ENCODE measurements at regions not wholly inside any gene's neighbourhood (a gene's known extent, or its start where the extent isn't known, plus 50 kb on each side); places are given as distances from the start of the nearest gene placed in this dataset.
"Not testable (repeated sequence)": the region's sequence is repeated elsewhere in the genome, so short reads cannot be mapped to it uniquely, and the experiment has no call there.

DNA sequence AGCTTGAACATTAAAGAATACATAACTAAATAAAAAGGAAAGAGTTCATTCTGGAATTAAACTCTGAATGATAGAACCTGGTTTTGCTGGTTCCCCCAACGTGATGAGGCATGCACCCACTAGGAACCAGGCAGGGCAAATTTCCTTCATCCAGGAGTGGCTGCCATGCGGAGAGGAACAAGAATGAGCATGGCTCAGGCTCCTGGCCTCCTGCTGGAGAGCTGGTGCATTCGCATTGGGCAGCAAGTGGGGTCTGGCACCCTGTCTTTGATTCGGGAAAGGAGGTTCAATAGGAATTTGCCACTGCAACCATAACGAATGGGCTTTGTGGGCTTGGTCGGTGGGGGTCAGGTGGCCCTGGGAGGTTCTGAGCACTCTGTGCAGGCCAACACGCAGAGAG, 169.8 kb upstream of the TENM4 start:
- no peak for DNase-seq (ENCODE audit: low read depth)

DNA sequence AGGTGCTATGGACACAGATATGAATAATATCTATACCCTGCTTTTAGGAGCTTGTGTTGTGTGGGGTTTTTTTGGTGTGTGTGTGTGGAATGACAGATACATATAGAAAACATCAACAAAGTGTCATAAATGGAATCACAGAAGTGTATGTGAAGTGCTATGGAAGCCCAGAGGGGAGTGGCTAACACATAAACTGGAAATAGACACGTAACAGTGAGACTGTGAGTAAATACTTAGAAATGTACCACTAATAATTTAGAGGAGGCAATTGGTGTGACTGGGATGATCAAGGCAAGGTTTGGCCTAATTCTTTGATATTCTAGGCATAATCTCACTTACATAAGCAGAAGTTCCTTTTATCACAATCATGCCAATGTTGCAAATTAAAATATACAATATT, 169.3 kb upstream of the TENM4 start:
- DNase-seq (ENCODE audit: low read depth) = no peak

DNA sequence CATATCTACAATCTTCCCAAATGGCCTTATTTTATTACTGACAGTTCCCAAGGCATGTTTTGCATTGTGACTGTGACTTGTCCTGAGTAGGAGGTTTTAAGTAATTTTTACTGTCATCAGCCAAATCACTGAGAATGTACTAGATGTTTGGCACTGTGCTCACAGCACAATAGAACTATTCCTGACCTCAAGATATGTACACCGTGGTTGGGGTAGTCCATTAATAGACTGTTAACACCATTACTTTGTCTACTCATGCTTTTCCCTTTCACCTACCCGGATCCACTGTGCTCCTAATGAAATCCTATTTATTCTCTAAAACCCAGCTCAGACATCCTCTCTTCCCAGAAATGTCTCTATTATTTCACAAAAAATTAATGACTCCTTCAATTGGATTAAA, 168.7 kb upstream of the TENM4 start:
- DNase-seq (ENCODE audit: low read depth) = no peak

DNA sequence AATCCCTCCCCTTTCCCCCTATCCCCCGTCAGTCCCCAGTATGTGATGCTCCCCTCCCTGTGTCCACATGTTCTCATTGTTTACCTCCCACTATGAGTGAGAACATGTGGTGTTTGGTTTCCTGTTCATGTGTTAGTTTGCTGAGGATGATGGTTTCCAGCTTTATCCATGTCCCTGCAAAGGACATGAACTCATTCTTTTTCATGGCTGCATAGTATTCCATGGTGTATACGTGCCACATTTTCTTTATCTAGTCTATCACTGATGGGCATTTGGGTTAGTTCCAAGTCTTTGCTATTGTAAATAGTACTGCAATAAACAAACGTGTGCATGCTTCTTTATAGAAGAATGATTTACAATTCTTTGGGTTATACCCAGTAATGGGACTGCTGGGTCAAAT, 165.6 kb upstream of the TENM4 start:
- not testable (repeated sequence) for DNase-seq (ENCODE audit: low read depth)

DNA sequence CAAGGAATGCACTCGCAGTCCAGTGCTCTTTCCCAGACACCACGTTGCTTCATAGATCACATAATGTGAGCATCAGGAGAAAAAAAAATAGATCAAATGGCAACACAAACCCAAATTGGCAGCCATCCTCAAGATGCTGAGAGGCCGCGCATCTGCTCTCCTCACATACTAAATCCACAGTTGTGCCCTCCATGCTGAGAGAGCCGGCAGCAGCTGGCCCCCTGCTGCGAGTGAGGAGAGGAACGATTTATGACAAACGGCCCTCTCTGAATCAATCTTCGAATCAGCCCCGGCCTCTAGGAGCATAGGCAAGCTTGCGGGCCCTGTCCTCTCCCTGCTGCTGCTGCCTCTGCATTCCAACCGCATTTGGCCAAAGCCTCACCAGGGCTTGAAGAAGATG, 159.9 kb upstream of the TENM4 start:
- no peak for DNase-seq (ENCODE audit: low read depth)

DNA sequence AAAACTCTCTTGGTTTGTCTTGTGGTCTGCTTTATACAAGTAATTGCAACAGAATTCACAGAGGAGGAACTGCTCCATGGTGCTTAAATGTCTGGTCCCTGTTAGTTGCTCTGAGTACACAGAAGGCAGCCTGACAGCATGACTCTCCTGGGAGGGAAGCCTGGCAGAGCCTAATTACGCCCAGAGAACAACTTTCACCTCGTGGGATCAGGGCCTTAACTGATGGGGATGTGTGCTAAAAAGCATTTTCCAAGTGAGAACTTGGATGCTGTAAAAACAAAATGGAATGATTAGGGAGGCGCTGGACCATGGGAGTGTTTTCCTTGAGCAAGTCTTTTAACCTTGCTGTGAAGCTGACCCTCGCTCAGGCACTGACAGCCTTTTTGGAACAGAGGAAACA, 154.0 kb upstream of the TENM4 start:
- DNase-seq (ENCODE audit: low read depth) = no peak

DNA sequence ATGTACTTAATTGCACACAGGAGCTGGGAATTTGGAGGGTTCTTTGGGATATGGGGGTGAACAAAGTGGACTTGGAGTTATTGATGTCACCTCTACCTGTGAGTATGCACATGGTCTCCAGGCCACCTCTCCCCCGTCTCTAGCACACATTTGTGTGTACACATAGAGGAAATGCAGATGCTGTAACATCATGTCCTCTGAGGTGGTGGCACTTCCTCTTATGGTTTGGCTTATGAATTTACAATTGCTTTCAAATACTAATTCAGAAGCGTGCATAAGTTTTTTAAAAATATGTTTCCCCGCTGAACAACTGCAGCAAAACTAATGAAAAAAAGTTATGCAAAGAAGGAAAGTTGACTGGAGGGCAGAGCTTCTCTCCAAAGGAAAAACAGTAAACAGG, 152.0 kb upstream of the TENM4 start:
- no peak for DNase-seq (ENCODE audit: low read depth)

DNA sequence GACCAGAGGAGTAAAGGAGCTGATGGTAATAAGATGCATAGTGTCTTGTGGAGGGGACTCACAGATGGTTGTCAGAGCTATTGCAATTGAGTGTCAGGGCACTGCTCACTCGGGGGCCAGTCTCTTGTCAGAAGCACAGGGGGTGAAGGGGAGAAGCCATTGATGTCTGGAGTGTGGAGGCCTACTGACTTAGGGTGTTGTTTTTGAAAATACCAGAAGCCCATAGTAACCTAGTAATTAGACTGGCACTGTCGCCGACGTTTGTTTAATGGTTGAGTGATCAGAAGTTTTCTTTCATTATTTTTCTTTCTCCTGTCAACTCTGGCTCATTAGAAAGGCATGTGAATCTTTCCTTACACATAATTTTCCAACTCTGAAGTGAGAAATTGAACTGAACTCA, 151.6 kb upstream of the TENM4 start:
- DNase-seq (ENCODE audit: low read depth) = no peak

DNA sequence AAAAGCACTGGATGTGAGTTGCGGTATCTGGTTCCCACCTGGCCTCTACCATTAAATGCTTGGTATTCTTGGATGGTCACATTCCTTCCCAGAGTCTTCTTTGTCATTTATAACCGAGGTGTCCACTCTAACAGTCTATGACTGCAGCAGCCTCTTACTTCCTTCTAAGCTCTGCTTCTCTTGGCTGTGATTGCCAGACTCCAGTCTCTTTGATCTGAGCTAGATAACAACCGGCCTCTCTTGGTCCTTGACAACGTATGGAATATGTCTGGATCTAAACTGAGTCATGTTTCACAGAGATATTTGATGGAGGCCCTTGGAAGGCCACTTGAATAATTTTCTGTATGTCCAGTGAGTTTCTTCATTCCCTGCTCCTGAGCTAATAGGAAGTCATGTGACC, 141.6 kb upstream of the TENM4 start:
- no peak for DNase-seq (ENCODE audit: low read depth)

DNA sequence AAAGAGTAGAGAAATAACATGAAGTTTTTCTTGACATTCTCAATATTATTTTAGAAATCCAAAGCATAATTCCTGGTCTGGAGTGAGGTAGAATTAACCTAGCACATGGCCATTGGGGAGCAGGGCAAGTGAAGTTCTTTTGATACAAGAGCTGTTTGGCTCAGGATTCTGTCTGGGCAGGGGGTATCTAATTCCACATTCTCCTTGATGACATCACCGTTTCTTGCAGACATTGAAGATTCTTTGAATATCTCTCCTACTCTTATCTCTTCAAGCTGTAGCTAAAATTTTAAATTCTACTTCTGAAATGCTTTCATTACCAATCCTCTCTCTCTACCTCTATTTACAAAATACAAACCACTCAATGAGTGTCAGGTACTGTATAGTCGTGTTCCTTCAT, 138.2 kb upstream of the TENM4 start:
- DNase-seq (ENCODE audit: low read depth) = no peak

DNA sequence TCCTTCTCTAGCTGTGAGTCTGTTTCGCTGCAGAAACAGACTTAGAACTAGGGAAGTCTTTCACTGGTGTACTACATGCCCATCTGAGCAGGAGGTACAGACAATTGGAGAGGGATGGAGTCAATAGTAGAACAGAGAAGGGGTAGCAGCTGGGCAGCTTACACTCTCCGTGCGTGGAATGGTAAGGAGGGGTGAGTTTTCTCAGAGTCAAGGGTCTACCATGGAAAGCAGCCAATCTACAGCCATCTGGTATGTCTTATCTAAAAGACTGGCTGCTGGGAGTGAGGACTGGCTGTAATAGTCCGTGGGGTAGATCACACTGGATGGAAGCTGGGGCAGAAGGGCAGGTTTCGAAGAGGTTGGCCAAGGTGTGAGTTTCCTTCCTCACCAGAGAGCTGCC, 137.3 kb upstream of the TENM4 start:
- DNase-seq (ENCODE audit: low read depth) = no peak

DNA sequence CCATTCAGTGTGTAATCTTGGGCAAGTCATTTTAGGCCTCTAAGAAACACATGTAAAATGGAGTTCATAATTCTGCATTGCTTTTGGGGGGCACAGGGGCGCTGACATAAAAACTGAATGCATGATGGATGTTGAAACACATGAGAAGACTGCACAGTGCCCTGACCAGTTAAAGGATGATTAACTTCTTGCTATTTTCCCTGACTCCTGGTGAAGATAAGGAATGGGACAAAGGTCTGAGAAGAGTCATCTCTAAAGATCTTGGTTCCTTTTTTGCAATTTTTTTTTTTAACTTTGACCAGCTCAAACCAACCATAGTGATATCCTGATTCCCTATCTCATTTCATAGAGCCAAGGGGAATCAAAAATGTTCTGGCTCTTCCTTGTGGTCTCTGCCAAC, 134.9 kb upstream of the TENM4 start:
- DNase-seq (ENCODE audit: low read depth) = no peak

DNA sequence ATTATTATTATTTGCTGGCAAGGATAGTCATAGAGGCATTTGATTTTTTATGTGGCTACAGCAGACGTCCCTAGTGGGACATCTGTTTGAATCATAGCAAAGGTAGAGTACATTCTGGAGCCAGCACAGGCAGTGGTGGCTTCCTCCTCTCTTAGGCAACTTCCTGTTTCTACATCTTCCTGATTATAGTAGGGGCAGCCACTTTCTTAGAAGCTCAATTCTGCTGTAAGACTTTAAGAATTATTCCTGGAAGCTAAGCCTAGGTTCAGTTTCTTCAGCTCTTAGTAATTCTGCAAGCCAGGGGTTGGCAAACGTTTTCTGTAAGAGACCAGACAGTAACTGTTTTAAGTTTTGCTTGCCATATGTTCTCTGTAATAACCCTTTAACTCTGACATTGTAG, 129.3 kb upstream of the TENM4 start:
- no peak for DNase-seq (ENCODE audit: low read depth)

DNA sequence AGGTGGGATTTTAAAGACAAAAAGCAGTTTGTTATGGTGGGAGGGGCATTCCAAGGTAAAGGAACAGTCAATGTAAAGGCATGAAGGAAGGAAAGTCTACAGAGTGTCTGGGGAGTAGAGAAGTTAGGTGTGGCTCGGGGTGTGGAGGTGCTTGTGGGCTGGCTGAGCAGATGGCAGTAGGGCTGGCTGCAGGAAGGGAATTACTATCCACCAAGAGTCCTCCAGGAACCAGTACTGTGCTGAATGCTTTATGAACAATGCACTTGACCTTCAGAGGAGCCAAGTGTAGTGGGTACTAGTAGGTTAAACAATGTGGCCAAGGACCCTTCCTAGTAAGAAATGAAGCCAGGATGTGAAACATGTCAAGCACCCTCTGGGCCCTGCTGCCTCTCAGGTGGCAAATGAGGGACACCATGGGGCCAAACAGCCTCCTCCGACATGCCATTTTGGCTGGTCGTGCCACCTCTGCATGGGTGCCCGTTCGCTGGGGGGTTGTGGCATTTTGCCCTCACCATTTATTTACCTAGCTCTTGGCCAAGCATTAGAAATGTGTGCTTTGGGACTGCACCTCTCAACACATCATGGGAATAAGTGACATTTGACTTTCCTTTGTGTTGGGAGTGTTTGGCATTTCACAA, 123.6 kb upstream of the TENM4 start:
- no peak for DNase-seq (ENCODE audit: low read depth)

DNA sequence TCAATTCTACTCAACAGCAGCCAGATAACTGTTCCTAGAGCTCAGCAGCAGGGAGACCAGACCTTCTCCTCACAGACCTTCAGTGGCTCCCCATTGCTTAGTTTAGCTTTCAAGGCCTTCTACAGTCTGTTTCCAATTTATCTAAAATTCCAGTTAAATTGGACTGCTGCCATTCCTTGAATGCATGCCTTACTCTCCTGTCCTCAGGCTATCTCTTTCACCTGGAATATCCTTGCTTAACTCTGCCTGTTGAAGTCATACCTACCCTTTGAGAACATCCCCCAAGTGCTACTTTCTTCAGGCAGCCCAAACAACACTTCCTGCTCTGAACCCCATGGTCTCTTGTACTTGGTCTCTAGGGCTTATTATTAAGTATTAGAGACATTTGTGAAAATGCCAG, 120.7 kb upstream of the TENM4 start:
- no peak for DNase-seq (ENCODE audit: low read depth)

DNA sequence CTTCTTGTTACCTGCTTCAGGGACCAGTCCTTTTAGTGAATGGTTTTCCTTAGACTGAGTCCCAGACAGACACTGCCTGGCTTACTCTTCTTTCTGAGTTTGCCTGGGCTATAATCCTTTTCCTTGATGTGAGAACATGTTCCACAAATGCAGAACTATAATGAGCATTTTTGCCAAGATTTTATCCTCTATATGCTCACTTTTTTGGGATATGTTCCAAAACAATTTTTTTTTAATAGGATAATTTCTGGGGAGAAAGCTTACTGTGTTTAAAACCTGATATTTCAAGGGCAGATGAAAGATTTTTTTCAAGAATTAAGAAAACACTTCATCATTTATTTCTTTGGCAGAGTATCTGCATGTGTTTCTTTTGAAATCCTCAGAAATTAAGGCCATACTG, 110.0 kb upstream of the TENM4 start:
- no peak for DNase-seq (ENCODE audit: low read depth)

DNA sequence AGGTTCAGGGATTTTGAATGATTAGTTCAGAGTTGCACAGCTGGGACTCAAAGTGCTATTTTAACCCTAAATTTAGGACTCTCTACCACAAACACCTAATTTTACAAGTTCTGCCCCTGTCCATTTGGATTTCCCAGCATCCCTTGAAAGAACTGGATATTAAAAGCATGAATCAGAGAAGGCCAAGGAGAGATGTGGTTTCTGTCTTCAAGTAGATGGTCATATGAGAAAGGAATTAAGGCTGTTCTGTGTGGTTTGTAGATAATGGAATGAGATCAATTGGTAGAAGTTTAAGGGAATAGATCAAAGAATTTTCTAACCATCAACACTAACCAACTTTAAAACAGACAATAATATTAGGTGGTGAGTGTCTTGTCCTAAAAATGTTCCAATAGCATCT, 106.4 kb upstream of the TENM4 start:
- DNase-seq (ENCODE audit: low read depth) = no peak

DNA sequence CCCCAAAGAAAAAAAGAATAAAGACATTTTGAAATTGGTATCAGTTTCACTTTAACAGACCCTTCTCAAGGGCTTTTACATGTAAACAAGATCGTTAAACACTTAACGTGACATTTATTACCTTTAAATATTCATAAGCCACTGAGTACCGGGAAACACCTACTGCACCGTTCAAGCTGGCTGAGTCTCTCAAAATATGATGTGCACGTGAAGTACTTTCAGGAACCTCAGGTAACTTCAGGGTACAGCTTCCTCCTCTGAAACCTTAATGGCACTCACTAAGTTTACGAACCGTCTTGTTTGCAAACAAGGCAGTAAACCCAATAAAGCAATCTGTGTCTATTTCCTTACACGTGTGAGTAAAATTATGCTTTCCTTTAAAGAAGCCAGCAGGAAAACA, 105.5 kb upstream of the TENM4 start:
- DNase-seq (ENCODE audit: low read depth) = no peak

DNA sequence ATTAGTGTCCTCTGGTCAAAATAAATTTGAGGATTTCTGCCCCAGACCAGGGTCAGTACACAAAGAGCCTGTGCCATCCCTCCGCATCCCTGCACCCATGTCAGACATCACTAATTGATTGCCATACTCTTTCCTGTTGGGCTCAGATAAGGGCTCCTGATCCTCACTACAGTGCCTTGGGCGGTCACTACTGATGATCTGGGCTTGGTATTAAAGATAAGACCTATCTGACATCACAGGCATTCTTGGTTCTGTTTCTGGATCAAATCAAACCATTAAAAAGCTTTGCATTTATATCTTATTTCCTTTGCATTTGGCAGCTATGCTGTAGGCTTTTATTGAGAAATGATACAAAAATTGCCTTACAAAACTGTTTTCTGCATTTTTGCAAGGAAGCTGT, 103.5 kb upstream of the TENM4 start:
- DNase-seq (ENCODE audit: low read depth) = no peak

DNA sequence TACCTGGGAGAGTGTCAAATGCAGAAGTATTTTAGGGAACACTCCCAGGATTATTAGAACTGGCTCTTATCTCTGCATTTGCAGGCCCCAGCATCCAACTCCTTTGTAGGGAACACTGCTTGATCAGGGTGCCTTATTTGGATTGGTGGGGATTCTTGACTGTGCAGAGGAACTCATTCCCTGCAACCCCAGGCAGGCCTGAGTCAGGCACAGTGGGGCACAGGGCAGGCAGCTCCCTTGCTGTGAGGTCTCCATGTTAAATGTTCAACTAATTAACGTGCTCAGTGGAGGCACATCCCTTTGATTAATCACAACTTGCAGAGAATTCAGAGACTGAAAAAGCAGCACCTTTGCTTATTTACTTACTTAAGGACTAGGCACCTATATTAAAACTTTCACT, 102.3 kb upstream of the TENM4 start:
- DNase-seq (ENCODE audit: low read depth) = no peak

DNA sequence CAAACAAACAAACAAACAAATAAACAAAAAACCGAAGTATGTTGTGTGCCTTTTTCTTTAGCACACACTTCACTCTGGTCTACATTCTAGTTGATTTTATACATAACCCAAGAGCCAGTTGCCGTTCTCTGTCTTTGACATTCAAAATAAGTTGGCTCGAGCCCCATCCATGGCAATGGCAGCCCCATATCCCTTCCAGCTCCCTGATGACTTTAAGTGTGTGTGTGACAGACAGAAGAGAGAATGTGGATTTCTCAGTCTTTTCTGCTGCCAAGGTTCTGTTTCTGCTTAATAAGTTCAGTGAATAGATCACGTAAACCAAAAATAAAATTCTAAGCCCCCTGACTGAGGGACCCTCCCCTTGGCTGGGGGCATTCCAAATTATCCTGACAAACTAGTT, 100.6 kb upstream of the TENM4 start:
- no peak for DNase-seq (ENCODE audit: low read depth)

DNA sequence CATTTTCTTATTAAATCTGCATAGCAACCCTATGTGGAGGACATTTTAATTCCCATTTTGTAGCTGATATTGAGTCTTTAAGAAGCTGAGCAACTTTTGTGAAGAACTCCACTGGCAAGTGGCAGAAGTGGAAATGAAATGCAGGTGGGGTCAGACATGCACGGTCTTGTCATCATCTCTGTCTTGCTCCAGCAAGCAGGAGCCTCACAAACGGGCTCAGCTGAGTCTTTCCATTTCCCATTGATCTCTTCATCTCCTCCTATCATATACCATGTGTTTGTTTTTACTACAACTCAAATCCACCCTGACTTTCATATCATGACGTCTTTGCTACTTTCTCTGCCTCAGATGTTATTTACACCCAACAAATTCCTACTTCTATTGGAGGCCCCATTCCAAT, 97.9 kb upstream of the TENM4 start:
- no peak for DNase-seq (ENCODE audit: low read depth)

DNA sequence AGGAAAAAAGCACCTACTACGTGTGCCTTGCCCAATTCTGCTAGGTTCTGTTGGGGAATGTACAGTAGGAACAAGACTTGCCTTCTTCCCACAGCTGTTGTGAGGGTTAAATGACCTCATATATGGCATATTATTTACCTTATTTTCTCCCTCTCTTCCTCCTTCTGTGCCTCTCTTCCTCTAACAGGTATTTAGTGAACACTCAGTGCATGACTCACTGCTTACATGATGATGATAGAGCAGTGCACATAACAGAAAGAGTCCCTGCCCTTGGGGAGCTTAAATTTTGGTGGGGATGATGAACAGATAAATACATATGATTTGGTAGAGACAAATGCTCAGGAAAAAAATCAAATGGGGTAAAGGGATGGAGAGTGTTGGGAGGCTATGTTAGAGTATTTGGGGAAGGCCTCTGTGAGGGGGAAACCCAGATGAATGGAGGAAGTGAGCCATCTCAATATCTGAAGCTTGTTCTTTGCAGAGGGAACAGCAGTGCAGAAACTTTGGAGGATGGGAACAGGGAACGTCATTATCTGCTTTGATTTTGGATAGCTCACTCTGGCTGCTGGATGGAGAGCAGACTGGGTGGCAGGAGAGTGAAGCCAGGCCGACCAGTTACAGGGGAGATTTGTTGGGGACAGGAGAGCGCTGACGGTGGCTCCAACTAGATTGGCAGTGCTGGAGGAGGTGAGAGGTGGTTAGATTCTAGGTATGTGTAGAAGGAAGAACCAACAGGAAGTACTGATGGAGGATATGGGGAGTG, 95.5 kb upstream of the TENM4 start:
- DNase-seq (ENCODE audit: low read depth) = no peak

DNA sequence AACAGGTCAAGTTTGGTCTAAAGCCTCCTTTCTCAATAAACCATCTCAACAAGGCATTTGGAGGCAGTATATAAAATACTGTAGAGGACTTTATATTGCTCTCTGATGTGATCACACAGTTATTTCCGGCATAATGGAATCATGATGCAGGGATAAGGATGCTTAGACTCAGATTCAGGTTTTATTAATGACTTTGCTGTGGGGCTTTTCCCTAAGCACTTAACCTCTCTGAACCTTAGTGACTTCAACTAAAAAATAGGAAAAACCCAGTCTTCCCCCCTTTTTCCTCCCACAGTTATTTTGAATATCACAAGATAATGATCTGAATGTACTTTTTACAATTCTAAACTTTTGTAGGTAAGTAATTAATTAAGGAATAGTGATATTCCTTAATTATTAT, 94.8 kb upstream of the TENM4 start:
- DNase-seq (ENCODE audit: low read depth) = no peak
